Daoy (cell line): ENCODE measurements at regions not wholly inside any gene's neighbourhood (a gene's known extent, or its start where the extent isn't known, plus 50 kb on each side); places are given as distances from the start of the nearest gene placed in this dataset.
"Not testable (repeated sequence)": the region's sequence is repeated elsewhere in the genome, so short reads cannot be mapped to it uniquely, and the experiment has no call there.

ENCODE experiments used
- DNase-seq: peaks from one replicate; pipeline ENCODE4 v3.0.0-alpha.2; 2015; ENCODE audit warnings: low read depth

DNA sequence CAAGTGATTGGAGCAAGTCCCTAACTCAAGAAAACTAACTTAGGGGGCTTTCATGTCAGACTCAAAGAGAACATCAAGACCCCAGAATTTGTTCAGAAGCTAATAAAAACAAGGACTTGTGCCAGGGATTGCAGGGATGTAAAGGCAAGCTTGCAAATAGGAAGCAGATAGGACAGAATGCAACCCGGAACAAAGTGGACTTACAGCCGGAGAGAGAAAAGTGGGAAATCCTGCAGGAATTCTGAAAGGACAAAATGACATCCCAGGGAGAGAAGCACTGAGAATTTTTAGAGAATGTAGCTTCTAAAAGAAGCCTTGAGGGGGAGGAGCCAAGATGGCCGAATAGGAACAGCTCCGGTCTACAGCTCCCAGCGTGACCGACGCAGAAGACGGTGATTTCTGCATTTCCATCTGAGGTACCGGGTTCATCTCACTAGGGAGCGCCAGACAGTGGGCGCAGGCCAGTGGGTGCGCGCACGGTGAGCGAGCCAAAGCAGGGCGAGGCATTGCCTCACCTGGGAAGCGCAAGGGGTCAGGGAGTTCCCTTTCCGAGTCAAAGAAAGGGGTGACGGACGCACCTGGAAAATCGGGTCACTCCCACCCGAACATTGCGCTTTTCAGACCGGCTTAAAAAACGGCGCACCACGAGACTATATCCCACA, 195.6 kb upstream of the G2E3 start:
- DNase-seq = not testable (repeated sequence)

DNA sequence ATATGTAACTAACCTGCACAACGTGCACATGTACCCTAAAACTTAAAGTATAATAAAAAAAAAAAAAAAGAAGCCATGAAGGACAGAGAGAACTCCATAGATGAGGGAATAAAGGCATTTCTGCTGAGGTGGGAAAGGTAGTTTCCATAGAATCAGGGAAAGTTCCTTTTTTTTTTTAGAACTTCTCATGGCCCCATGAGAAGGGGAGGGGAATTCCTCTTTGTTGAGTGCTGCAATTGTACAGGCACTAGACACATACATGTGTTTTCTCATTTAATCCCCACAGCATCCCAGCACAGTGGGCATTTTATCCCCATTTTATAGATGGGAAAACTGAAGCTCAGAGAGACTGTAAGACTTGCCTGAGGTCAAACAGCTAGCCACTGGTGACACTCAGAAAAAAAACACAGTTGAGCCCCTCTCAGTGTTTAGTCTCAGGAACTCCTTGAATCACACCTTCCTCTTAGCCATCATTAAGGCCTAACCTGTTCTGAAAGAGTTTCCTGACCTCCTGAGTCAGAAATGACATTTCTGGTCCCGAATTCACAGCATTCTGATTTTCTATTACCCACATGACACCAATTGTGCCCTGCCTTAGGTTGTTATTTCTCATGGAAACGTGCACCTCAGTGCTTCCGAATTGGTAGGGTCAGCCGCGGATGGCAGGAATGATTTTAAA, 189.3 kb upstream of the G2E3 start:
- DNase-seq = no peak

DNA sequence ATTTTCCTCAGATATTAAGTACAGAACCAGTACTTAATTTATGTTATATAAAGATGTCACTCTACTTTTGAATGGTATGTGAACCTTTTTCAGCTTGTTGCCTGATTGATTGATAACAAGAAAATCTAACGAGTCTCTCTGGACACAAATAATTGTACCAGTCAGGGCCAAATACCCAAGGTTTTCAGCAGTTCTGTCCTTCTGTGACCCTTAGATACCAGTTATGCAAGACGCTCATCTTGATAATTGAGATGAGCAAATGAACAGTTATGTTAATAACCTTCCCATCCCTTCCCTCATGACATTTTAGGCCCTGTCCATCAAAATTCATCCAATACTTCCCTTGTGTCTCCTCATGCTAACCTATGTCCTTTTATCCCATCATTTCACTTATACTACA, 185.9 kb upstream of the G2E3 start:
- no peak for DNase-seq

DNA sequence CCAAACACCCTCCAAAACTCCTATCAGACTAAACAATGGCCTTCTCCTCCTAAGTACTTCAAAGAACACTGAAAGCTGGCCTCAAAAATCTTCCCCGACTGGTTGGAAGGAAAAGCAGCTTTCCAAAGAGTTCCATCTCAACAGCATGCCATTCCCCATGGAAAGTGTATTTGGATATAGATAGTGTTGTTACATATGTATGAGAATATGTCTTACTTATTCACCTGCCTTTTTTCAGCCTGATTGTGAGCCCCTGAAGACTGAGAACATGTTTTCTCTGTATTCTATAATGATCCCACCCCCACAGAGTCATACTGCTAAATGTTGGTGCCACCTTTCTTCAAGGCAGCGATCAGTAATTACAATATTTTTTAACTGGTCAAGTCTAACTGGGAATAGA, 185.4 kb upstream of the G2E3 start:
- no peak for DNase-seq

DNA sequence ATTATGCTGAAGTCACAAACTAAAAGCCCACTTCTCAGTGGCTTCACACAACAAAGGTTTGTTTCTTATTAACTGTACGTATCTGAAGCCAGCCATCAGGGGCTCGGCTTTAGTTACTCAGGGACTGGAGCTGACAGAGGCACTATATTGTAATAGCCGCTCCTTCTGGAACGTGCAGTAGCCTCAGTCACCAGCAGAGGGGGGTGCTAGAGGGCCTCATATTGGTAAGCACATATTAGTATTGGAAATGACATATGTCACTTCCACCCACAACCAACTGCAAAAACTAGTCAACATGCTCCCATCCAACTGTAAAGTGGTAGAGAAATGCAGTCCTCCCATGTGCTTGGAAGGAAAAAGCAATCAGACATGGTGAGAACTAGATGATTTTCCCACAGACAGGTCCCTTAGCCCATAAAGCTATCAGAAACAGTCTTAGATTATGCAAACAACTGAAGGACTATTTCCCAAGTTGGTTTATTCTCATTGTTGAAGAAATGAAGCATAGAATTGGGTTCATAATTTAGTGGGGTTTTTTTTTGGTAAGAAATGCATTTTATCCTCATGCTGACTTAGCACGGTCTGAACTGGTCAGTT, 183.6 kb upstream of the G2E3 start:
- DNase-seq = peak; percentile 35

DNA sequence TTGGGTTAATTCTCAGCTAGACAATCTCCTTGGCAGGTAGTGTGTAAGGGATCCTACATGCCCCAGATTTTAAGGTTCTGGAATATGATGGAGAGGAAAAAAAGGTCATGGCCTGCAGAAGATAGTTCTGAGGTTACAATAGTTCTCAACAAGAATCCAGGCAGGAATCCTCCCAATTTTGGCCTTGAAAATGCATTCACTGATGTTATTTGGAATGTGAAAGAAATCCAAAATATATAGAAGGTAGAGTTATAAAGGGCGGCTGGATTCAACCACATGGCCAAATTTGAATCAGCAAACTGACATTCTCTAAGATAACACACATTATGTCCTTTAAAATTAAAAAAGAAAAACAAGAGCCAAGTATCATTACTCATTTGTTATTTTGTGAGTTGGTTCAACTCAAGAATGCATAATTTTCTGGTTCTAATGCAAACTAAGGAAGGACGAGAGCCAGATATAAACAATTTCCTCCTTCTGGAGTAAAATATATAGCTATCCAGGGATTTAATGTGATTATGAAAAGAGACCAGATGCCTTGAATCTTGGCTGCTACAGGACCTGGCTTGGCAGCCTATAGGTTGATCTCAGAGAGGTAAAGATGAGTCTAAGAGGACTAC, 177.0 kb upstream of the G2E3 start:
- DNase-seq = no peak

DNA sequence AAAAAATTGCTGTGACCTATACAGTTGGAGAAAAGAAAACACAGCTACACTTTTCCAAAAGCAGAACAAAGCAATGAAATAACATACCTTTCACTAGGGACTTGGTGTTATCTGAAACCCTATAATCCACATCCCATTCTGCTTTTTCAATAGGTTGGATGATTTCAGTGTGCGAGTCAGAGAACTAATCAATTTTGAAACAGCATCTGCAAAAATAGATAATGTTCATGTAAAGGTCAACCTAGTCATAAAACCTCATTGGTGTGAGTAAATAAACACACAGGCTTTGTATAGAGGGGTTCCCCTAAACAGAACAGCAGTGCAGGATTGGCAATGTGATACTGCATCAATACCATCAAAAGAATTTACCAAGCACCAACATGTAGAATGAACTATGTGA, 173.0 kb upstream of the G2E3 start:
- DNase-seq = no peak

DNA sequence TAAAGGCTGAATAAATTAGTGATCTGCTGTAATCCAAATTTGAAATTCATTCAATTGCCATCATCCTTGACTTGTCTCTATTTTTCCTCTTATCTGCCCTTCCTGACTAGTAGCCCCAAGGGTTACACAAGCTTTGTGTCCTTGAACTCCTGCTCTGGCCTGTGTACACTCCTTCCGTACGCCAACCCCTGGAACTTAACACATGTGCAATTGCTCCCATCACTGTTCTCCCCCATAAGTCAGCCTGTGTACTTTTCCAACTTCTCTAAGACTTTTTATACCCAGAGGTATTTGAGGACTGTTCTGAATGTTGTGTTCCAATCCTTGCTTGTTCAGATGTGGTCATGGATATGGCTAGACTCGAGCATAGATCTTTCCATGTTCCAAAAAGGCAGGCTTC, 171.1 kb upstream of the G2E3 start:
- no peak for DNase-seq

DNA sequence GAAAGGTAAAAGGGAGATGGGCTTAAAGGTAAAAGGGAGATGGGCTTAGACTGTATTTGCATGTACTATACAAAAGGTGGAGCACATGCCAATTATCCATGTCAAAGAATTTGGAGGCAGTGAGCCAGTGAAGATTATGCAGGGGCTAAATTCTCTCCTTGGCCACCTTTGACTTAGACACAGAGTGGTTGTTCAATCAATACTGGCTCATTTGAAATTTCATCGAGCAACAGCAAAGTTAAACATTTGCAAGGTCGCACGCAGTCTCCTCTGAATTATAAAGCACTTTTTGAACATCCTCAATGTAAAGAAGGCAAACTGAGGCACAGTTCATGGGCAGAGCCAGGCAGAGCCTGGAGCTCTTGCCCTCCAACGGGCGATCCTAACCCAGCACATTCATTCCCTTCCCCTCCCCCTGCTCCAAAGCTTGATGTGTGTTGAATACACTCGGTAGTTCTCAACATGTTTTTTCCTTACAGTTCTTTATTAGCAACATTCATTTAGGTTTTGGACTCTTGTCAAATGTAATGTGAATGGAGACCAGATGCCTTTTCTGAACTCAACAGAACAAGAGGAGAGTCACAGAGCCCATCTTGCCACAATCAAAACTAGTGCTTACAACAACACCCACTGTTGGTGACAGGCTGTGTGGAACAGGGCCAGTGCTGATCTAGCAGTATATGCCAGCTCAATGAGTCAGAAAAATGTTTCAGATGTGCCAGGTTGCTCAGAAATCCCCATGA, 169.7 kb upstream of the G2E3 start:
- peak; percentile 39 for DNase-seq

DNA sequence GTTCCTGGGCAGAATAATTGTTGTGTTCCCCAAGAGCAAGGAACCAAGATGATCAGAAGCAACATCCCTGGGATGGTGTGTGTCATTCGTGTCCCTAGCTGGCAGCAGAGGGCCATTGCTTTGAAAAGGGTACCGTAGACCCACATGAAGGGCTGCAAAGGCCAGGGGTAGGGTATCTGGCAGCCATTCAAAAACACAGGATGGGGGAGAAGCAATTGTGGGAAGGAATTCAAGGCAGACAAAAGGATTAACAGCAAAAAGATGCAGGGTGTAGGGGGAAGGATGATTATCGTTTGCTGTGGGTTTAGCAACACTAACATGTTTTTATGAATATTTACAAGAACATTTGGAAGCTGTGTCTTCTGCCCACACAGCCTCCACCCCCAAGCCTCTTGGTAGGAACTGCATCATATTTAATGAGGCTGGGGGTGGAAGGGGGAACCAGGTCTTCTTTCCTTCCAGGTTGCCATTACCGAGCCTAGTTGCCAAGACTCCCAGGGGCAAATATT, 169.0 kb upstream of the G2E3 start:
- no peak for DNase-seq

DNA sequence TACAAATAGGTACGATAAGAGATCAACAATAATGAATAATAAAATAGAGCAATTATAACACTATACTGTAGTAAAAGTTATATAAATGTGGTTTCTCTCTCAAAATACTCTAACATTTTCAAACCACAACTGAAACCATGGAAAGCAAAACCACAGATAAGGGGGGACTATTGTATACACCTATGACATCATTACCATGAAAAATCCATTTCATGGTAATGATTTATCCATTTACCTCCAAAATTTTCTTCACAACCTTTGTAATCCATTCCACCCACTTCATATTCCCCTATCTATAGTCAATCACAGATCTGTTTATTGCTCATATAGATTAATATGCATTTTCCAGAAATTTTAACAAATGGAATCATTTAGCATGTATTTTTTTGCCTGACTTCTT, 163.9 kb upstream of the G2E3 start:
- no peak for DNase-seq

DNA sequence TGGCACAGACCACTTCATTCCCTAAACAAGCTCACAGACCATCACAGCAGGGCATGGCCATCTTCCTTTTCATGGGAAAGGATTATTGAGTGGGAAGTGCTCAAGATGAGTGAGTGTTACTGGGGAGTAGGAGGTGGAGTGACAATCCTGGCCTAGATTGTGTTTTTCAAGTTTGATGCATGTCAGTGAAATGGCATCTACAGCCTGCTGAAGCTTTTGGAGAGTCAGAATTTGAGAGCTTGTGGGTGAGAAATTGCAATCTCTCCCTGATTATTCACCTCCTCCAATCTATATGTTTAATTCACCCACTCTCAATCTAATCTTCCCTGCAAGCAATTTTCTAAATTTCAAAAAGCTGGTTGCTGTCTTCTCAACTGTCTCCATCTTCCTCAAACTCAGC, 156.1 kb upstream of the G2E3 start:
- DNase-seq = no peak

DNA sequence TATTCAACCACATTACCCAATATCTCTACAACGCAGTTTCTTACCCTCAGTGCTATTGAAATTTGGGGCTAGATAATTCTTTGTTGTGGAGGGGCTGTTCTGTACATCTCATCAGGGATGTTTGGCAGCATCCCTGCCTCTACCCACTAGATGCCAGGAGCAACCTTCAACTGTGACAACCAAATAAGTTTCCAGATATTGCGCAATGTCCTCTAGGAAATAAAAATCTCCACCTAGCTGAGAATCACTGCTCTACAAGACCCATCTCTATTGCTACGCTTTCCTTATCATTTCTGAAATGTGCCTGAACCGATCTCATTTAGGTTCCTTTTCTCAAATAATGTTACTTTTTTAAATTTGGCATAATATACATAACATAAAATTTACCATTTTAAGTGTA, 155.2 kb upstream of the G2E3 start:
- DNase-seq = no peak

DNA sequence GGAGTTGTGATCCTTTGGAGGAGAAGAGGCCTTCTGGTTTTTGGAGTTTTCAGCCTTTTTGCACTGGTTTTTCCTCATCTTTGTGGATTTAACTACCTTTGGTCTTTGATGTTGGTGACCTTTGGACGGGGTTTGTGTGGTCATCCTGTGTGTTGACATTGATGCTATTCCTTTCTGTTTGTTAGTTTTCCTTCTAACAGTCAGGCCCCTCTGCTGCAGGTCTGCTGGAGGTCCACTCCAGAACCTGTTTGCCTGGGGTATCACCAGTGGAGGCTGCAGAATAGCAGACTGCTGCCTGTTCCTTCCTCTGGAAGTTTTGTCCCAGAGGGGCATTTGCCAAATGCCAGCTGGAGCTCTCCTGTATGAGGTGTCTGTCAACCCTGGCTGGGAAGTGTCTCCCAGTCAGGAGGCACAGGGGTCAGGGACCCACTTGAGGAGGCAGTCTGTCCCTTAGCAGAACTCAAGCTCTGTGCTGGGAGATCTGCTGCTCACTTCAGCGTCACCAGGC, 149.4 kb upstream of the G2E3 start:
- not testable (repeated sequence) for DNase-seq

DNA sequence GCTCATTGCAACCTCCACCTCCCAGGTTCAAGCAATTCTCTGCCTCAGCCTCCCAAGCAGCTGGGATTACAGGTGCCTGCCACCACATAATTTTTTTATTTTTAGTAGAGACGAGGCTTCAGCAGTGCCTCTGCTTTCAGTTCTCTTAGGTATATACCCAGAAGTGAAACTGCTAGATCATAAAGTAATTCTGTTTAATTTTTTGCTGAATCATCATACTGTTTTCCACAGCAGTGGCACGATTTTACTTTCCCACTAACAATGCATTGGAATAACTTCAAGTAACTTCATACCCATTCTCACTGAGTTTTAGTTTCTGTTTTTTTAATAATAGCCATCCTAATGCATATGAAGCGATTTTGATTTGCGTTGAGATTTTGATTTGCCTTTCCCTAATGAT, 148.0 kb upstream of the G2E3 start:
- DNase-seq = no peak

DNA sequence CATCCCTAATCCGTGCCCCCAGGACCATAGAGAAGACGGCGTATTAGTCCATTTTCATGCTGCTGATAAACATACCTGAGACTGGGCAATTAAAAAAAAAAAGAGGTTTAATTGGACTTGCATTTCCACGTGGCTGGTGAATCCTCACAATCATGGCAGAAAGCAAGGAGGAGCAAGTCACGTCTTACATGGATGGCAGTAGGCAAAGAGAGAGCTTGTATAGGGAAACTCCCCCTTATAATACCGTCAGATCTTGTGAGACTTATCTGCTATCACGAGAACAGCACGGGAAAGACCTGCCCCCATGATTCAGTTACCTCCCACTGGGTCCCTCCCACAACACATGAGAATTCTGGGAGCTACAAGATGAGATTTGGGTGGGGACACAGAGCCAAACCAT, 145.8 kb upstream of the G2E3 start:
- DNase-seq = not testable (repeated sequence)

DNA sequence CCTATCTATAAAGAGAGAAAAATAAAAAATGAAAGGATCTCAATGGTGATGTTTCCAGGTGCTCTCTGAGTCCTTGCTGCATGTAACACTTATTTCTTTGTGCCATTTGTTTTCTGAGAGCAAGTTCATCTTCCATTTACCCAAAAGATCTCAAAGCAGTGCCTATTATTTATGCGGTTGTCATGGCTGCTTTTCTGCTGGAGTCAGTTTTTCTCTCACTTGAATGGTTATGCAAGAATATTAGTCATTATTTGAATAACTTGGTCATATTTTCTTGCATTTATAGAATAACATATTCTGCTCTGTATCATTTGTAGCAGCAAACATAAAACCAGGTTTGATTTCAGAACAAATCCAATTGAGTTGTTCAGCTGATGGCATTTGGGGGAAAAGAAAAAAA, 141.8 kb upstream of the G2E3 start:
- DNase-seq = no peak

DNA sequence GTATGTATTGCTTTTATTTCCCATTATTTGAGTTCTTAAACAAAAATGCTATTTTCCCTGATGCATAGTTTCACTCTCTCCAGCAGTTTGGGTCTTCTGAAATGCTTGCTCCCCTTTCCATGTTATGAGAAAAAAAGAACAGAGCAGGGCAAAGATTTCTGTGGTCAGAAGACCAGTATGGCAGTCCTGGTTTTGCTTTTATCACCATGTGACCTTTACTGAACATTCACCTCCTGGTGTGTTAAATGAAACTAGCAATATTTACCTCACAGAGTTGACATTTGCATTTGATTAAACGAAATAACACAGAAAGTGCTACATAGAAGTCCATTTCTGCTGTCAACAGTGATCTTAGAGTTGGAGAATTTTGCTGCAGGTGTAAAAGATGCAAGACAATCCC, 141.0 kb upstream of the G2E3 start:
- DNase-seq = no peak

DNA sequence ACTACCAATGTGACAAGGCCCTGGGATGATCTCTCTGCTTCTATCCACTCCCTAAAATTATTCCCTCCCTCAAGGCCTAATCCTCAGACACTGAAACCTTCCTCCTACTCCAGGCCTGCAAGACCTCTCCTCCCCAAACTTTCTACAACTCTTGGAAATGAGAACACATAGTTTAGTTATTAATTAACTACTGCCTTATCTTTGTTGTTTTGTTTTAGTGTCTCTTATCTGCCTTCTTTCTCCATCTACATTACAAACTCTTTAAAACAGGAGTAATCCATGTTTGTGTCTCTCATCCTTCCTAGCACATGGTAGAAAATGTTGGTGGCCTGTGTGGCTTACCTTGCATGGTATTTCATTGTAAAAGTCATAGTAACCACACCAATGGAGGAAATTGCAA, 139.9 kb upstream of the G2E3 start:
- no peak for DNase-seq

DNA sequence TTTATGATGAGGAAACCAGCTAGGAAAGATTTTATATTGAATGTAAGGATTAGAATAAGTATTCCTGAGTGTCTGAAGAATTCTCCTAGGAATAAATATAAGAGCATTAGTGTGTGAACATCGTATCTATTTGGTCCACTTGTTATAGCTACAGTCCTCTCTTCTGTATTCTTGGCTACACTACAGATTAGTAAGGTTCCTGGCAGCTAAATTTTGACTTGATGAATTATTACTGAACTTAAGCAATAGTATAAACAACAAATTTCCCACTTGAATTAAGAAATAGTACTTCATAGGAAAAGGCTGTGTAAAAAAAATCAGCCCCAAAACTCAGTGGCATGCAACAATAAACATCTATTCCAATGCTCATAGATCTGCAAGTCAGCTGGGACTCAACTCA, 138.4 kb upstream of the G2E3 start:
- no peak for DNase-seq

DNA sequence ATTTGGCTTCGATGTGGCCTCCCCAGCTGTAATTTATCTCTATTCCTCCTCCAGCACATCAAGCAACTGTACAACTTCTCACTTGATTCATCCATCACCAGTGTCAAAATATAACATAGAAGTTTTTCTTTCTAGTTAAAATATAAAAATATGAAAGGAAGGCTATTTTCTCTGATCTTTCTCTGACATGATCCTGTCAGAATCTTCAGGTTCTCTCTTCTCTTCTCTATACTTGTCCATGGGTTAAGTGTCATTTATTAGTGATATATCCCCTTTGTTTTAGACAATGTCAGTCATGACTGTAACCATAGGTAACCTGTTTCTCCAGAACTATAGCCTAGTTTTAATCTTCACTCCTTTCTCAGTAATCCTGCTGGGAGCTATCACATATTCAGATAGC, 132.5 kb upstream of the G2E3 start:
- no peak for DNase-seq

DNA sequence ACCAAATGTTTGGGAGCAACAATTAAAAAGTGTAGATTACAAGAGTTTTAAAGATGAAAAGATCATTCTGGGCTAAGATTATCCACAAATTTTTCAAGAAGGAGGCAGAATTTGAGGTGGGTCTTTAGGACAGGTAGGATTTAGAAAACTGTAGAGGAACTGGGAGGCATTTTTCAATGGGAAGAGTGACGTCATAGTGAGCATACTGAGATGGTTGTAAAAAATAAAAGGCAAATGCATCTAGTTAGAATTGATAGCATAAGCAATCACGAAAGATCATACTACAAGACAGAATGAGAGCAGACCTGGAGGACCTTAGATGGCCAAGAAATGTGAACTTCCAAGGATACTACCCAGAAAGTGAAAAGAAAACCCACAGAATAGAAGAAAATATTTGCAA, 131.6 kb upstream of the G2E3 start:
- no peak for DNase-seq
